ENCODE measurements at regions not wholly inside any gene's neighbourhood (a gene's known extent, or its start where the extent isn't known, plus 50 kb on each side); places are given as distances from the start of the nearest gene placed in this dataset.

- H3K27me3 ChIP-seq (ENCODE audit: control insufficient read depth, insufficient read depth, low read length), result no peaks in the 10 kb centered on the region
- H3K9ac ChIP-seq (ENCODE audit: low read depth, low read length), result no peak overlapping the region
- no peaks in the 10 kb centered on the region for H3K4me1 ChIP-seq (ENCODE audit: control insufficient read depth, insufficient read depth, low read length)
Observed at GRCh38 chr16:79394206-79394605, 206.3 kb downstream of the MAF start.

GRCh38 chr16:79393564-79393963 is 207.0 kb downstream of the MAF start:
- Histone ChIP-seq H3K27ac (ENCODE audit: low read depth, low read length) (no peak overlapping the region), H3K36me3 (ENCODE audit: control insufficient read depth, insufficient read depth, low read length) (no peaks in the 10 kb centered on the region), H3K9me3 (ENCODE audit: control insufficient read depth, insufficient read depth, low read length) (no peaks in the 10 kb centered on the region), H3K4me3 (ENCODE audit: low read depth, low read length) (no peak overlapping the region), H3K27me3 (ENCODE audit: control insufficient read depth, insufficient read depth, low read length) (no peaks in the 10 kb centered on the region), H3K9ac (ENCODE audit: low read depth, low read length) (no peak overlapping the region), H3K4me1 (ENCODE audit: control insufficient read depth, insufficient read depth, low read length) (no peaks in the 10 kb centered on the region)

More at GRCh38 chr16:79394206-79394605, 206.3 kb downstream of the MAF start:
- no peaks in the 10 kb centered on the region for H3K9me3 ChIP-seq (ENCODE audit: control insufficient read depth, insufficient read depth, low read length)
- H3K27ac ChIP-seq (ENCODE audit: low read depth, low read length), result no peak overlapping the region
- H3K36me3 ChIP-seq (ENCODE audit: control insufficient read depth, insufficient read depth, low read length), result no peaks in the 10 kb centered on the region
- H3K4me3 ChIP-seq (ENCODE audit: low read depth, low read length), result no peak overlapping the region

GRCh38 chr16:79393127-79393526 is 207.4 kb downstream of the MAF start:
- H3K4me1 ChIP-seq (ENCODE audit: control insufficient read depth, insufficient read depth, low read length), result no peaks in the 10 kb centered on the region
- H3K27me3 ChIP-seq (ENCODE audit: control insufficient read depth, insufficient read depth, low read length), result no peaks in the 10 kb centered on the region
- no peaks in the 10 kb centered on the region for H3K9me3 ChIP-seq (ENCODE audit: control insufficient read depth, insufficient read depth, low read length)
- H3K27ac ChIP-seq (ENCODE audit: low read depth, low read length), result no peak overlapping the region
- no peak overlapping the region for H3K9ac ChIP-seq (ENCODE audit: low read depth, low read length)
- H3K36me3 ChIP-seq (ENCODE audit: control insufficient read depth, insufficient read depth, low read length), result no peaks in the 10 kb centered on the region
- no peak overlapping the region for H3K4me3 ChIP-seq (ENCODE audit: low read depth, low read length)

GRCh38 chr16:79392081-79392480 is 208.5 kb downstream of the MAF start:
- H3K9me3 ChIP-seq (ENCODE audit: control insufficient read depth, insufficient read depth, low read length), result no peaks in the 10 kb centered on the region
- no peak overlapping the region for H3K4me3 ChIP-seq (ENCODE audit: low read depth, low read length)
- no peaks in the 10 kb centered on the region for H3K36me3 ChIP-seq (ENCODE audit: control insufficient read depth, insufficient read depth, low read length)
- no peak overlapping the region for H3K27ac ChIP-seq (ENCODE audit: low read depth, low read length)
- H3K4me1 ChIP-seq (ENCODE audit: control insufficient read depth, insufficient read depth, low read length), result peaks cover 4% of the 10 kb centered on the region
- H3K9ac ChIP-seq (ENCODE audit: low read depth, low read length), result no peak overlapping the region
- no peaks in the 10 kb centered on the region for H3K27me3 ChIP-seq (ENCODE audit: control insufficient read depth, insufficient read depth, low read length)

GRCh38 chr16:79391395-79391794 is 209.1 kb downstream of the MAF start:
- no peak overlapping the region for H3K9ac ChIP-seq (ENCODE audit: low read depth, low read length)
- no peaks in the 10 kb centered on the region for H3K9me3 ChIP-seq (ENCODE audit: control insufficient read depth, insufficient read depth, low read length)
- H3K27ac ChIP-seq (ENCODE audit: low read depth, low read length), result no peak overlapping the region
- H3K4me1 ChIP-seq (ENCODE audit: control insufficient read depth, insufficient read depth, low read length), result peaks cover 5% of the 10 kb centered on the region
- no peaks in the 10 kb centered on the region for H3K36me3 ChIP-seq (ENCODE audit: control insufficient read depth, insufficient read depth, low read length)
- no peaks in the 10 kb centered on the region for H3K27me3 ChIP-seq (ENCODE audit: control insufficient read depth, insufficient read depth, low read length)
- H3K4me3 ChIP-seq (ENCODE audit: low read depth, low read length), result no peak overlapping the region

GRCh38 chr16:79390481-79391051 is 210.0 kb downstream of the MAF start:
- H3K9ac ChIP-seq (ENCODE audit: low read depth, low read length), result no peak overlapping the region
- no peaks in the 10 kb centered on the region for H3K27me3 ChIP-seq (ENCODE audit: control insufficient read depth, insufficient read depth, low read length)
- H3K36me3 ChIP-seq (ENCODE audit: control insufficient read depth, insufficient read depth, low read length), result no peaks in the 10 kb centered on the region
- no peak overlapping the region for H3K4me3 ChIP-seq (ENCODE audit: low read depth, low read length)
- H3K9me3 ChIP-seq (ENCODE audit: control insufficient read depth, insufficient read depth, low read length), result peaks cover 7% of the 10 kb centered on the region
- H3K27ac ChIP-seq (ENCODE audit: low read depth, low read length), result no peak overlapping the region
- H3K4me1 ChIP-seq (ENCODE audit: control insufficient read depth, insufficient read depth, low read length), result peaks cover 5% of the 10 kb centered on the region

- Histone ChIP-seq H3K36me3 (ENCODE audit: control insufficient read depth, insufficient read depth, low read length) (no peaks in the 10 kb centered on the region), H3K27me3 (ENCODE audit: control insufficient read depth, insufficient read depth, low read length) (no peaks in the 10 kb centered on the region), H3K4me1 (ENCODE audit: control insufficient read depth, insufficient read depth, low read length) (peaks cover 5% of the 10 kb centered on the region), H3K9me3 (ENCODE audit: control insufficient read depth, insufficient read depth, low read length) (peaks cover 7% of the 10 kb centered on the region), H3K27ac (ENCODE audit: low read depth, low read length) (no peak overlapping the region), H3K4me3 (ENCODE audit: low read depth, low read length) (no peak overlapping the region), H3K9ac (ENCODE audit: low read depth, low read length) (no peak overlapping the region)
Observed at GRCh38 chr16:79388396-79388795, 212.1 kb downstream of the MAF start.

GRCh38 chr16:79386299-79386698 is 214.2 kb downstream of the MAF start:
- Histone ChIP-seq H3K4me1 (ENCODE audit: control insufficient read depth, insufficient read depth, low read length) (peaks cover 5% of the 10 kb centered on the region), H3K36me3 (ENCODE audit: control insufficient read depth, insufficient read depth, low read length) (no peaks in the 10 kb centered on the region), H3K9ac (ENCODE audit: low read depth, low read length) (no peak overlapping the region), H3K9me3 (ENCODE audit: control insufficient read depth, insufficient read depth, low read length) (peaks cover 7% of the 10 kb centered on the region), H3K4me3 (ENCODE audit: low read depth, low read length) (no peak overlapping the region), H3K27me3 (ENCODE audit: control insufficient read depth, insufficient read depth, low read length) (no peaks in the 10 kb centered on the region), H3K27ac (ENCODE audit: low read depth, low read length) (no peak overlapping the region)

- H3K27me3 ChIP-seq (ENCODE audit: control insufficient read depth, insufficient read depth, low read length), result no peaks in the 10 kb centered on the region
- no peak overlapping the region for H3K9ac ChIP-seq (ENCODE audit: low read depth, low read length)
- peaks cover 7% of the 10 kb centered on the region for H3K9me3 ChIP-seq (ENCODE audit: control insufficient read depth, insufficient read depth, low read length)
- no peak overlapping the region for H3K27ac ChIP-seq (ENCODE audit: low read depth, low read length)
- H3K36me3 ChIP-seq (ENCODE audit: control insufficient read depth, insufficient read depth, low read length), result no peaks in the 10 kb centered on the region
- H3K4me1 ChIP-seq (ENCODE audit: control insufficient read depth, insufficient read depth, low read length), result no peaks in the 10 kb centered on the region
- no peak overlapping the region for H3K4me3 ChIP-seq (ENCODE audit: low read depth, low read length)
Observed at GRCh38 chr16:79381603-79382042, 218.9 kb downstream of the MAF start.

GRCh38 chr16:79380995-79381602 is 219.4 kb downstream of the MAF start:
- peaks cover 4% of the 10 kb centered on the region for H3K9me3 ChIP-seq (ENCODE audit: control insufficient read depth, insufficient read depth, low read length)
- no peaks in the 10 kb centered on the region for H3K27me3 ChIP-seq (ENCODE audit: control insufficient read depth, insufficient read depth, low read length)
- H3K4me3 ChIP-seq (ENCODE audit: low read depth, low read length), result no peak overlapping the region
- H3K4me1 ChIP-seq (ENCODE audit: control insufficient read depth, insufficient read depth, low read length), result no peaks in the 10 kb centered on the region
- no peak overlapping the region for H3K9ac ChIP-seq (ENCODE audit: low read depth, low read length)
- no peaks in the 10 kb centered on the region for H3K36me3 ChIP-seq (ENCODE audit: control insufficient read depth, insufficient read depth, low read length)
- no peak overlapping the region for H3K27ac ChIP-seq (ENCODE audit: low read depth, low read length)

- no peaks in the 10 kb centered on the region for H3K9me3 ChIP-seq (ENCODE audit: control insufficient read depth, insufficient read depth, low read length)
- no peaks in the 10 kb centered on the region for H3K4me1 ChIP-seq (ENCODE audit: control insufficient read depth, insufficient read depth, low read length)
- H3K9ac ChIP-seq (ENCODE audit: low read depth, low read length), result no peak overlapping the region
- H3K36me3 ChIP-seq (ENCODE audit: control insufficient read depth, insufficient read depth, low read length), result no peaks in the 10 kb centered on the region
- H3K27ac ChIP-seq (ENCODE audit: low read depth, low read length), result no peak overlapping the region
- no peak overlapping the region for H3K4me3 ChIP-seq (ENCODE audit: low read depth, low read length)
- H3K27me3 ChIP-seq (ENCODE audit: control insufficient read depth, insufficient read depth, low read length), result no peaks in the 10 kb centered on the region
Observed at GRCh38 chr16:79379095-79379494, 221.4 kb downstream of the MAF start.
